Stimulated activated CD4-positive, alpha-beta T cell treated with anti-CD3 and anti-CD28 coated beads, TNF-alpha, amount 100 ng/mL, for 4 hours (primary cell): ENCODE measurements at regions not wholly inside any gene's neighbourhood (a gene's known extent, or its start where the extent isn't known, plus 50 kb on each side); places are given as distances from the start of the nearest gene placed in this dataset.

Experiments used
- DNase-seq, 3 experiments: peaks; one replicate each; pipeline ENCODE4 v3.0.0-alpha.2; 2020; ENCODE audit warnings: low read depth in 3 of 3

DNA sequence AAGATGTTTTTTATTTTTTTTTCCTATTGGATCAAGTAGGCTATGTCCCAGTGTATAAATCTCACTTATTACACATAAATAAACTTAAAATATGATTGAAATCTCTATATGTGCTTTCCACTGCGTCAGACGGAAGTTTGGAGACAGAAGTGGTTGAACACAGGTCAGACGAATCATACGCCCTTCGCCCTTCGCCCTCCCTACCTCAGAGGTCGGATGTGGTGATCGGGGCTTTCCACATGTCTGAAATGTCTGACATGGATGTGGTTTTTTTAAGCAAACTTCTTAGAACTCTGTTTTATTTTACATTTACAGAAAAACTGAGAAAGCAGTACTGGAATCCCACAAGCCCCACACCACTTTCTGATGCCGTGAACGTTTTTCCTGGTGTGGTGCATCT, 344.4 kb downstream of the THBS2 start:
- DNase-seq: no peak

- no peak for DNase-seq
These were observed 344.8 kb downstream of the THBS2 start for GRCh38 chr6:168908887-168909286.

GRCh38 chr6:168908166-168908565, 345.5 kb downstream of the THBS2 start:
- no peak for DNase-seq

- no peak for DNase-seq
These were observed 347.3 kb downstream of the THBS2 start for GRCh38 chr6:168906391-168906790.

GRCh38 chr6:168905451-168906090, 348.1 kb downstream of the THBS2 start:
- DNase-seq: no peak

GRCh38 chr6:168903613-168904345, 349.9 kb downstream of the THBS2 start:
- DNase-seq: no peak

DNA sequence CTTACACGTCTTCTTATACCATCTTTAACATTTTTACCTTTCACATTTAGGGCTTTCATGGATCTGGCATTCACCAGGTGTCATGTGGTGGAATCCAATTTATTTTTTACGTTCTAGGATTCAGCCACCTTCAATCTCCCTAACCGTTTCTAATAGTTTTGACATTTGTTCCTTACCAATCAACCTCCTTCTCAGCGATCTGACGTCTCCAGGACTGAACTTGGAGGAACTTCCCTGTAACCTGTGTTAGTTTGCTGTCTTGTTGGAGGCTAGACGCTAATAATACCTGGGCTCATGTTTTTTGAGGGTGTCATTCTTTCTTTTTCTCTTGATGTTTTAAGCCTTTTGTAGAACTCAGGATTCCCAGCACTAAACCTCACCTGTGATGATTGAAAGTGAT, 351.6 kb downstream of the THBS2 start:
- no peak for DNase-seq

DNA sequence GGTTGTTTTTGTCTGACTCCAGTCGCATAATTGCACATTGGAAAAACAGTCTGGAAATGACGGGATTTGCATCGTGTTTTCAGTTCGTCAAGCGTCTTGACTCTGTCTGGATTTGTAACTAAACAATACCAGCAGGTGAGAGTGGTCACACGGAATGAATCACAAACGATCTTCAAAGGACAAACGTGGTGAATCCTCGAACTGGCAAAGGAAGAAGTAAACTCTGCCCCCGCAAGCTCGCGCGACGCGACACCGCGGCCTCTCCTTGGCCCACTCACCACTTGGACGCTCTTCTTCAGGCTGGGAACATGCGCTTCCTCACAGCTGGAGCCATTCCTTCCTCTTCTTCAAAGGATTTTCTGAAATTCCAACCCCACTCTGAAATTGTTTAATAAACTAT, 352.6 kb downstream of the THBS2 start:
- no peak for DNase-seq

GRCh38 chr6:168896321-168896720, 357.3 kb downstream of the THBS2 start:
- DNase-seq: no peak

DNA sequence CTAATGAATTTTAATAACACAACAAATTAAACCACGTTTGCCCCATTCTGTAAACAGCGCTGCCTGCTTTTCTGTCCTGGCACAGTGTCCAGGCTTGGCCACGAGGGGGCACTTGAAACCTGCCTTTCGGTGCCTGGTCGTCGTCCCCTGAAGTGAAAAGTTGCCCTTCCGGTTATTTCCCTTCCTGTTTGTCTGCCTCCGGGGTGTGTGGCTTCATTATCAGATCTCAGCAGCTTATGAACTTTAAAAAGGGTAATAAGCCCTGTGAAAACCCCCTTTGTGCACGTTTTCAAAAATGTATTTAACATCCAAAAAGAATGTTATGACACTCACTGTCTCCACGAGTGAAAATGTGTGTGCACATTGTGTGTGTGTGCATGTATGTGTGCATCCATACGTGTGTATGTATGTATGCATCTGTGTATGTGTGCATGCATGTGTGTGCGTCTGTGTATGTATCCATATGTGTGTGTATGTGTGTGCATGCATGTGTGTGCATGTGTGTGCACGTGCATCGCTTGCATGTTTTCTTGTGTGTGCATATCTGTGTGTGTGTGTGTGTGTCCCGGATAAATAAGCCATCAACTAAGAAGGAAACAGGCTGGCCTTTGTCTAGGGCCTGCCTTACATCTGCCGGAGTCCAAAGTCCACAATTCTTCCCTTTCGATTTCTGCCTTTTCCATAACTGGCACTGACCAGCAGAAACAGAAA, 358.4 kb downstream of the THBS2 start:
- DNase-seq: peak; percentile 39 to 55 (median 46)

DNA sequence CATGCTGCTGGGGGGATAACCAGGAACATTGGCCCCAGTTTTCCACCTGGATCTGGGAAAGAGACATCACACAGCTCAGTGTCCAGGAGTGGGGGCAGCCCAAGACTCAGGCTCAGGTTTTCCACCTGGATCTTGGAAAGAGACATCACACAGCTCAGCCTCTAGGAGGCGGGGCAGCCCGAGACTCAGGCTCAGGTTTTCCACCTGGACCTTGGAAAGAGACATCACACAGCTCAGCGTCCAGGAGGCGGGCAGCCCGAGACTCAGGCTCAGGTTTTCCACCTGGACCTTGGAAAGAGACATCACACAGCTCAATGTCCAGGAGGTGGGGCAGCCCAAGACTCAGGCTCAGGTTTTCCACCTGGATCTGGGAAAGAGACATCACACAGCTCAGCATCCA, 361.6 kb downstream of the THBS2 start:
- DNase-seq: no peak

GRCh38 chr6:168890981-168891365, 362.7 kb downstream of the THBS2 start:
- no peak for DNase-seq

GRCh38 chr6:168890306-168890980, 363.2 kb downstream of the THBS2 start:
- DNase-seq: no peak

DNA sequence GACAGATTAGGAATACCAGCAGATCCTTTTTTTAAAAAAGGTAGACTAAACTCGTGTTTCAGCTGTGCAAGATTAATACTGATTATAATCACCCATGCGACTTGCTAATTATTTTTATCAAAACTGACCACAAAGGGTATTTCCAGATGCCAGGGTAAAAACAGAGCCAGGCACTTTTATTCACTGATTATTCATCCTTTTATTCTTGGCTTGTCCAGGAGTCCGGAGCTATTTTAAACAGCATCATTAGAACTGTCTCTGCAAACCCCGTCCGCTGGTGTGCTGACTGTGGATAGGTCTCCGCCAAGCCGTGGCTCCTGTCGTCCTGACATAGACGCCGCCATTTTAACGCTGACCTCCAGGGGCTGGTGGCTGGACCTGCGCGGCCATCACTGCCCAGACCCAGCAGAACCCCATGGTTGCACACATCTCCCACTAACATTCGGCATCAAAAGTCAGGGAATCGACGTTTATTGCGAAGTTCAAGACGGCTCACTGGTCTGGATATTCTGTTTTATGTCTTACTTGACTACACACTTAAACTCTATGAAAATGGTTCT, 364.8 kb downstream of the THBS2 start:
- DNase-seq: no peak

DNA sequence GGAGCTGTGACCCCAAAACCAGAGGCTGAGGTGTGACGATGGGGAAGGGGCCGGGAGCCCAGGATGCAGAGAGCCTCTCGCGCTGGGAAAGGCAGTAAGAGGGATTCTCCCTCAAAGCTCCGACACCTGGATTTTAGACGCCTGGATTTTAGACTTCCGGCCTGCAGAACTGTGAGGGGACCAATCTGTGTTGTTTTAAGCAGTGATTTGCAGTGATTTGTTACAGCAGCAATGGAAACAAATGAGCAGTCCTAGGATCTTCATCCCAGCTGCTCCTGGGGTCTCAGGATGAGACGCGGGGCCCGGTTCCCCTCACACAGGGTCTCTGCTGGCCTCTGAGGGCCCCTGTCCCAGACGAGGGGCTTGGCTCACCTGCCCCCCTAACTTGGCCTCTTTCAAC, 365.5 kb downstream of the THBS2 start:
- no peak for DNase-seq

- DNase-seq: no peak
These were observed 366.0 kb downstream of the THBS2 start for GRCh38 chr6:168887621-168888020.

DNA sequence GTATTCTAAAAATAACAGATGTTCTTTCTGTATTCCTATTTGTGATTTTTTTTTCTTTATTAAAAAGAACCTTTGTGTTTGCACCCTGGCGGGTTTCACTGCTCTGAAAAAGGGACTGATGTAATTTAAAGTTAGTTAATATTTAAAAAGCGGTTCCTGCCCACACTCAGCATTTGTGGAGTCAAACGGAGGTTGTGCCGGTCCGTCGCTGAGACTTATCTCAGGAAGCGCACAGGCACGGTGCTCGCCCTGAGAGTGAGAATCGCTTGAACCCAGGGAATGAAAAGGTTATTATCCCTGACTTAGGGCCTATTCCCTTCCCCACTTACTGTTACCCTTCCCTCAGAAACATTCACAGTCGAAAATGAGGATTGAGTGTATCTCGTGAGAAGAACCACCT, 366.7 kb downstream of the THBS2 start:
- no peak for DNase-seq

- DNase-seq: no peak
These were observed 367.6 kb downstream of the THBS2 start for GRCh38 chr6:168885751-168886742.

GRCh38 chr6:168885196-168885595, 368.4 kb downstream of the THBS2 start:
- DNase-seq: no peak

DNA sequence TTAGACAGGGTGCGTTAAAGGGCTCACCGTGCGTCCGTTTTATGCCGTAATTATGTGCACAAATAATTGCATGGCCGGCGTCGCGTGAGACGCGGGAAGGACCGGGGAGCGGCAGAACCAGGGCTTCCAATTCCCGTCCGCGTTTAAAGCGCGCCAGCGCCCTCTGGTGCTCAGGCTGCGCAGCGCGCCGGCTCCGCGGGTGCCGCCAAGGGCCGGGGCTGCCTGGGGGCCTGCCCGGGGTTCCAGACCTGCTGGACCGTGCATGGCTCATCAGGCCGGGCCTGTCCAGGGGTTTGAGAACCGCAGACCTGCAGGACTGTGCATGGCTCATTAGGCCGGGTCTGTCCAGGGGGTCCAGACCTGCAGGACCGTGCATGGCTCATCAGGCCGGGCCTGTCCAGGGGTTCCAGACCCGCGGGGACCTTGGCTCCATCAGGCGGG, 369.0 kb downstream of the THBS2 start:
- DNase-seq: peak; percentile 50 to 61 (median 60)
